ENCODE measurements at regions not wholly inside any gene's neighbourhood (a gene's known extent, or its start where the extent isn't known, plus 50 kb on each side); places are given as distances from the start of the nearest gene placed in this dataset.

- FAIRE-seq (no peak), DNase-seq (ENCODE audit: insufficient read length, low spot score) (no peak)
- no peak for TF ChIP-seq CTCF (IDR thresholded peaks at IDR 0.05; ENCODE audit: insufficient read depth, missing control alignments)
Observed at GRCh38 chr2:180334514-180334913, 327.4 kb upstream of the CWC22 start.

GRCh38 chr2:180328795-180329422 lies 321.8 kb upstream of the CWC22 start:
- no peak for TF ChIP-seq CTCF (IDR thresholded peaks at IDR 0.05; ENCODE audit: insufficient read depth, missing control alignments)
- DNase-seq (ENCODE audit: insufficient read length, low spot score) (no peak), FAIRE-seq (no peak)

GRCh38 chr2:180327185-180327584 lies 320.1 kb upstream of the CWC22 start:
- DNase-seq (ENCODE audit: insufficient read length, low spot score) (no peak), FAIRE-seq (peak; percentile 72)
- no peak for TF ChIP-seq CTCF (IDR thresholded peaks at IDR 0.05; ENCODE audit: insufficient read depth, missing control alignments)

- no peak for FAIRE-seq
Observed at GRCh38 chr2:180325416-180326120, 318.5 kb upstream of the CWC22 start.

GRCh38 chr2:180324182-180324581 lies 317.1 kb upstream of the CWC22 start:
- TF ChIP-seq CTCF (IDR thresholded peaks at IDR 0.05; ENCODE audit: insufficient read depth, missing control alignments): no peak
- DNase-seq (ENCODE audit: insufficient read length, low spot score) (no peak), FAIRE-seq (no peak)

More at GRCh38 chr2:180325416-180326120, 318.5 kb upstream of the CWC22 start:
- DNase-seq (ENCODE audit: insufficient read length, low spot score): no peak
- TF ChIP-seq CTCF (IDR thresholded peaks at IDR 0.05; ENCODE audit: insufficient read depth, missing control alignments): no peak

GRCh38 chr2:180322781-180323180 lies 315.7 kb upstream of the CWC22 start:
- no peak for FAIRE-seq
- no peak for TF ChIP-seq CTCF (IDR thresholded peaks at IDR 0.05; ENCODE audit: insufficient read depth, missing control alignments)
- no peak for DNase-seq (ENCODE audit: insufficient read length, low spot score)

Data from D721Med (cell line).